ENCODE measurements at regions not wholly inside any gene's neighbourhood (a gene's known extent, or its start where the extent isn't known, plus 50 kb on each side); places are given as distances from the start of the nearest gene placed in this dataset.
A peak's percentile ranks its signal among the peaks of the same experiment; 100 is the strongest.
"Not testable (repeated sequence)": the region's sequence is repeated elsewhere in the genome, so short reads cannot be mapped to it uniquely, and the experiment has no call there.

DNA sequence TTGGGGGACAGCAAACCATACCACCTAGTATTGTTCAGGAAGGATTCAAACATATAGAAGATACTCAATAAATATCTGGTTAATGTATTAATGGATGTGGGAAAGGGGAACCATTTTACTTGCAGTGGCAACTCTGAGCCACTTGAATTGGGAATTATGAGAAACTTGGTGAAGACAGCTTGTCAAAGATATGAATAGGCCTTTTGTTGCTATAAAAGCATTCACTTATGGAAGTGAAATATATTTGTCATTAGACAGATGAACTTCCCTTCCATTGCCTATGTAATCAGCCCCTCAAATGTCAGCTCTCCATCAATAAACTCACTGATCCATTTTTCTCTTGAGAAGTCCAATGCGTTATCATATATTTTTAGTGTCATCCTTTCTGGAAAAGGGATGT lies 56.1 kb downstream of the GPR85 start:
- no peak for DNase-seq (ENCODE audit: low read depth in 2 of 2)

DNA sequence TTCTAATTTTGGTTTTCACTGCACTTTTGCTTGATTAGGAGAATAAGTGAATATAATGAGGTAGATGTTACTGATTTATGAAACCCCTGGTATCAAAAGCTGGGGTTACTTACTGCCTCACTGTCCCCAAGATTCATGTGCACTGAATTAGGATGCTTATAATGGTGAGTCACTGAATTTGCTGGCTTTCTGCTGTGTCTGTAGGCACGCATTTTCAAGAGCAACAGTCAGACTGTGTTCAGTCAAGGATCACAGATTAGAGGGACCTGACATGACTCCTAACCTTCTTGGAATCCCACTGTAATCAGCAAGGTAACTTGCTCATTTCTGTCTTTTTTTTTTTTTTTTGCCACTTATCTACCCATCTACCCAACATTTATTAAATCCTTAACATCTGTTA lies 59.7 kb downstream of the GPR85 start:
- DNase-seq (ENCODE audit: low read depth in 2 of 2): no peak

DNA sequence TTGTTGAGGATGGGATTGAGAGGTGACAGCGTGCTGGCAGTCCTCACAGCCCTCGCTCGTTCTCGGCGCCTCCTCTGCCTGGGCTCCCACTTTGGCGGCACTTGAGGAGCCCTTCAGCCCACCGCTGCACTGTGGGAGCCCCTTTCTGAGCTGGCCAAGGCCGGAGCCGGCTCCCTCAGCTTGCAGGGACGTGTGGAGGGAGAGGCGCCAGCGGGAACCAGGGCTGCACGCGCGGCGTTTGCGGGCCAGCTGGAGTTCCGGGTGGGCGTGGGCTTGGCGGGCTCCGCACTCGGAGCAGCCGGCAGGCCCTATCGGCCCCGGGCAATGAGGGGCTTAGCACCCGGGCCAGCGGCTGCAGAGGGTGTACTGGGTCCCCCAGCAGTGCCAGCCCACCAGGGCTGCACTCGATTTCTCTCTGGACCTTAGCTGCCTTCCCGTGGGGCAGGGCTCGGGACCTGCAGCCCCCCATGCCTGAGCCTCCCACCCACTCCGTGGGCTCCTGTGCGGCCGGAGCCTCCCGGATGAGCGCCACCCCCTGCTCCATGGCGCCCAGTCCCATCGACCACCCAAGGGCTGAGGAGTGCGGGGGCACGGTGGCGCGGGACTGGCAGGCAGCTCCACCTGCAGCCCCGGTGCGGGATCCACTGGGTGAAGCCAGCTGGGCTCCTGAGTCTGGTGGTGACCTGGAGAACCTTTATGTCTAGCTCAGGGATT lies 69.3 kb downstream of the GPR85 start:
- DNase-seq (ENCODE audit: low read depth in 2 of 2): not testable (repeated sequence)

DNA sequence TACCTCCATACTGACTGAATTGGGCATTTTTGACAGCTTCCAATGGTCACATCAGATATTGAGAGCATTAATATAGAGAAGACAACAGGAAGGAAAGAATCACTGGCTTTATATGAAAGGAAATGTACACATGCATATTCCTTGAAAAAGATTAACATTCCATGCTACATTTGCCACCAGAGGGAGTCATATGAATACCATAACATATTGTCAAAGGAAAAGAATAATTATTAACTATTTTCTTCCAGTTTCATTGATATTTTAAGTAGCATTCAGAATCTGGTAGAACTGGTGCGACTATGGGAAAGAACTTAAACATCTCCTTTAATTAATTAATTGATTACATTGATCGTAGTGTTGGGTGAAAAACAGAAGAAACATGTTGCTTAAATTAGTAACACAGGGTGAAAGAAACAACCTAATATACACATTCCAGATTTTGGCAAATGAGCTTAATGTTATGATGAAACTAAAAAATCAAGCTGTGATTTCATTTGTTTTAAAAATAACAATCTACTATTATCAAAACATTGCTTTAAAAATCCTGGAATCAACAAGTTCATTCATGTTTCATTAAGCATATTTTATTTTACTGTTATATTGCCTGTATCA lies 71.5 kb downstream of the GPR85 start:
- no peak for DNase-seq (ENCODE audit: low read depth in 2 of 2)

DNA sequence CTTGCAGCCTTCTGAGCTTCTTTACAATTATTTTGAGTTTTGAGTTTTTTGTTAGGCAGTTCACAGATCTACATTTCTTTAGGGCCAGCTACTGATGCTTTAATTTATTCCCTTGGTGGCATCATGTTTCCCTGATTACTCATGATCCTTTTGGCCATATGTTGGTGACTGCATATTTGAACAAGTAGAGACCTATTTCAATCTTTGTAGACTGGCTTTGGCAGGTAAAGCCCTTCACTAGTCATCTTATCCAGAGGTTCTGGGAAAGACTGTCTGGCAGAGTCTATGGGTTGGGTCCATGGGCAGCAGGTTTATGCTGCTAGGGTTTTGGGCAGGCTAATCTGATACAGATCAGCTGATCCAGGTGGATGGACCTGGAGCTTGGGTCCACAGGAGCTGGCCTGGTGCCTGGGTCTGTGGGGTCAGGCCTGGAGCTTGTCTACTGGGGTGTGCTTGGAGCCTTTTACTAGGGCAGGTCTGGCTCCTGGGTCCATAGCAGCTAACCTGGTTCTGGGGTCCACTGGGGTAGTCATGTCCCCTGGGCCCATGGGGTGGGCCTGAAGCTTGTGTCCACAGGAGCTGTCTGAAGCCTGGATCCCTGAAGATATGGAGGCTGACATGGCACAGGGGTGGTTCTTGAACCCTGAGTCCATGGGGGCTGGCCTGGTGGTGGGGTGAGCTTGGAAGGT lies 72.7 kb downstream of the GPR85 start:
- DNase-seq (ENCODE audit: low read depth in 2 of 2): no peak

DNA sequence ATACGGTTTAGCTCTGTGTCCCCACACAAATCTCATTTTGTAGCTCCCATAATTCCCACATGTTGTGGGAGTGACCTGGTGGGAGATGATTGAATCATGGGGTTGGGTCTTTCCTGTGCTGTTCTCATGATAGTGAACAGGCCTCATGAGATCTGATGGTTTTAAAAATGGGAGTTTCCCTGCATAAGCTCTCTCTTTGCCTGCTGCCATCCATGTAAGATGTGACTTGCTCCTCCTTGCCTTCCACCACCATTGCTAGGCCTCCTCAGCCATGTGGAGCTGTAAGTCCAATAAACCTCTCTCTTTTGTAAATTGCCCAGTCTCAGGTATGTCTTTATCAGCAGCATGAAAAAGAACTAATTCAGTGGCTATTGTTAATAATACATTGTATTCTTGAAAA lies 73.8 kb downstream of the GPR85 start:
- DNase-seq (ENCODE audit: low read depth in 2 of 2): not testable (repeated sequence)

DNA sequence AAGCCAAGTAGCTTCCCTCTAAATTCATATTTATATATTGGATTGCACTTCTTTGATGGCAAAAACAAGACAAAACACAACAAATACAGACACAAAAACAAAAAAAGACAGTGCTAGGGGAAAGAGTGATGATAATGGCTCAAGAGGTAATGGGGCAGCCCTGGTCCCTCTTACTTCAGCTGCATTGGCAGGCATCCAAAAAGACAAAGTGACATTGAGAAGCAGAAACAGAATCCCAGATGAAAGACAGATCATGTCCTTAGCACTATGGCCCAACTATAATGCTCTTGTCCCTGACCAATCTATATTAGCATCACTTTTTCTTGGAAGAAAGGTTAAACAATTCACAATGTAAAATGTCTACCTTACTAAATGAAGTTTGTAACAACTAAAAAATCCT lies 76.2 kb downstream of the GPR85 start:
- DNase-seq (ENCODE audit: low read depth in 2 of 2): no peak

DNA sequence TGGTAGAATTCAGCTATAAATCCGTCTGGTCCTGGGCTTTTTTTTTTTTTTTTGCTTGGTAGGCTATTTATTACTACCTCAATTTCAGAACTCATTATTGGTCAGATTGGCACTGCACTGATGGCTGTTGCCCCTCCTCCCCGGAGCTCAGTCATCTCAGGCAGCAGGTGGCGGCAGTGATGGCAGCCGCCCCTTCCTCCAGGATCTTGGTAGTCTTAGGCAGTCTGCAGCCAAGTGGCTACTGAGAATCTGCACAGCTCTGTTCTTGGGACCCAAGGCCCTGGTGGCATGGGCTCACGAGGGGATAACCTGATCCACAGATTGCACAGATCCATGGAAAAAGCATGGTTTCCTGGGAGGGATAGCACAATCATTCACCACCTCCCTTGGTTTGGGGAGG lies 77.9 kb downstream of the GPR85 start:
- no peak for DNase-seq (ENCODE audit: low read depth in 2 of 2)

DNA sequence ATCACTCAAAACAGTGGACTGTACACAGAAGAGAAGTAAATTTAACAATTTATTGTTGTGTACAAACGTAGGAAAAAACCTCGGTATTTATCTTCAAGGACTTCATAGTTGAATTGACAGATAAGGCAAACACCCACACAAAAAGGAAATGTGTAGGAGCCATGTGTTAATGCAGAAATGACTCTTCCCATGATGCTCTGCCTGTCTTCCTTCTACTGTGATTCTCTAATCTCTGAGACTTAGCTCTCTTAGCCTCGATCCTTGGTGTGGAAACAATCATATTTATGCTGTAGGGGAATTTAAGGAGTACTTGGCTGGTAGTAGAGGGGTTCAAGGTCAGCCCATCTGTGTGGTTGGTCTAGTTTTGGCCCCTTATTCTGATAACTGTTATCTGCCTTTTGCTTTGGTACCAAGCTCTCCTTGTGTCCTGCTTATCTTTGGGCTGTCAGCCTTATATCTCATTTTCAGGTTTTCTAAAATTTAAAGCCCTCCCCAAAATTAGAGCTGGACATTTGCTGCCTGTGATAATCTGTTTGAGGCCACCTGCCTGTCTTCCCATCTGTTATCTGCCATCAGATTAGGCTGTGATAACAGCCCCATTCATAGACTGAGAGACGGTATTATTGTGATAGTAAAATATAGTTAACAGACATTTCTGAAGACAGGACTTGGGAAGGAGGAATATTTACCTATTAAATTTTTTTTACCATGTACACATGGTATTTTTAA lies 81.7 kb downstream of the GPR85 start:
- no peak for DNase-seq (ENCODE audit: low read depth in 2 of 2)

DNA sequence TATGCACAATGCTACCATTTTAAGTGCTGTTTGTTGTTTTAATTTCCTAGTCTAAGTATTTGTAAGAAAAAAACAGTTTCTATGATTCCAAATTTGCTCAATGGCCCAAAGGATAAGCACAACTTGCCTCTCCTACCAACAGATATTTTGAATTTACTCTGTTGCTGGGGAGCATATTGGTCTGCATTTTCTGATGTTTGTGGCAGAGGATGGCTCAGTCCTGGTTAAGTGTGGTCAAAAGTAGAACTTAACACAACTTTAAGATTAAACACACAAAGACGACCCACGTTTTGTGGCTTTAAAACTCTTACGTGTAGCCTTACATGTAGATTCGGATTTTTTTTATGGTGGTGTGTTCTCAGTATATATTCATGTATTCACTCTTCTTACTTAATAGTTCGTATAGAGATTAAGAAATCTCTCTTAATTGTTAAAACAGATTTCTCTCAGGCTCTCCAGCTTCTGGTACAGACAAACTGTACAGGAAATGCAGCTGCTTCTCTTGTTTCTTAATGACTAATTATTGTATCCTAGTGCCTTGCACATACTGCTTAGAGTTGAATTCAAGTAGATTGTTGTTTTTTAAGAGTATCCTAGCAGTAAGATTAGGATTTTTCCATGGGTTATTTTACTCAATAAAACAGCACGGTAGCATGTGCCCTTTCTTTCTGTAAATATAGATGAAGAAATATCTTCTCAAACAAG lies 86.2 kb downstream of the GPR85 start:
- no peak for DNase-seq (ENCODE audit: low read depth in 2 of 2)

DNA sequence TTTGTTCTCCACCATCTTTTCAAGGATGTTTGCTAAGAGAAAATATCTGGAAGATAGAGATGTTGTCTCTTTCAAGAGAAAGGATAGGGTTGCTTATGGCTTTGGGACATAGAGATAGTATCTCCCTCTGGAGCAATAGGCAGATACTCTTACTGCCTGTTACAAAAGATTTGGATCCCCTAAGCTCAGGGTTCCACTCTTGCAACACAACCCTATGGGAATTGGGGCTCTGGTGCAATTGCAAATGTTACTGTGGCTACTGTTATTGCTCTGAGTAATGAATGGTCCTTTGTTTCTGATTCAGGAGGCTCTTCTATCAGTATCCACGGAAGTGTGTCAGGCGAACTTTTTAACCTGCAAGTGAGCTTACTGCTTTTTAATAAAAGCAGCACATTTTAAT lies 88.8 kb downstream of the GPR85 start:
- DNase-seq (ENCODE audit: low read depth in 2 of 2): no peak

DNA sequence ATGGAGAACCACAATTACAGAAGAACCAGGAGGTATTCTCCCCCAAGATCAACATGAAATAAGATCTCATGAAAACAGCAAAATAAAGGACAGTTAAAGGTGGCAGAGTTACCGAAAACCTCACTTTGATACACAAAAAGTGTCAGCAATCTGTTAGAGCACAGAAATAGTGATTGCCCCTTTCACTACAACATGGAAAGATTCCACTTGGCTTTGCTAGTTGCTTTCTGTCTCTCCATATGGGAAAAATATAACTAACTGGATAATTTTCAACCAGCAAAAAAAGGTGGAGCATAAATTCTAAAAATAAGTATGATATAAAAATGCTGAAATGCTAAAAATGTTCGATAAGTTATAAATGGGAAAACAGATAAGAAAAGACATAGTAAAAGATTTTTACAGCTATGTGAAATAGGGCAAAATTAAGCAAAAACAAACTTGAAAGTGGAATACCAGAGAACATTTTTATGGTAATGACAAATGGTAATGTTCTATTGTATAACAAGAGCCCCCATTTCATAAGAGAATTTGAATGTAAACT lies 90.2 kb downstream of the GPR85 start:
- no peak for DNase-seq (ENCODE audit: low read depth in 2 of 2)

DNA sequence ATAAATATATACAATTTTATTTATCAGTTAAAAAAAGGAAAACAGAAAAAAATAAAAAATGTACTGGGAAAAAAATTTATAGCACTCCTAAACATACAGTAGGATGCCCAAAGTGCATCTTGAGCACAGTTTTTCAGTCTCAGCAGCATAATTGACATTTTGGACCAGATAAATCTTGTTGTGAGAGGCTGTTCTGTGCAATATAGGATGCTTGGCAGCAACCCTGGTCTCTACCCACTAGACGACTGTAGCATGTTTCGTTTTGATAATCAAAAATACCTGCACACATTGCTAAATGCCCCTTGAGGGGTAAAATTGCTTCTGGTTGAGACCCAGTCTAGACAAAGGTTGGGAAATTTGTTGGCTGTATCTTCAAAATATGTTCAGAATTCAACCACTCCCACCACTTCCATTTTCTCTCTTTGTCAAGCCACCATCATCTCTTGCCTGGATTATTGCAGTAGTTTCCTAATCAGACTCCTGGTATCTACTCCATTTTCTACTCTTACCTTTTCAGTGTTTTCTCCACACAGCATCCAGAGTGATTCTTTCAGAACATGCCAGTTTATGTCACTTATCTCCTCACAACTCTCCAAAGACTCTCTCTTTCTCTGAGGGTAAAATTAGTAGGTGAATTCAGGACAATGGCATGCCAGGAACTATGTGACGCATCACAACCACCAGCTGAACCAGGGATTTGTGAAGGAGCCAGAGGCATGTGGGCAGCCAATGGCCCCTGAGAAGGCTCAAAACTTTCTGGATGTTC lies 91.4 kb downstream of the GPR85 start:
- DNase-seq (ENCODE audit: low read depth in 2 of 2): no peak

DNA sequence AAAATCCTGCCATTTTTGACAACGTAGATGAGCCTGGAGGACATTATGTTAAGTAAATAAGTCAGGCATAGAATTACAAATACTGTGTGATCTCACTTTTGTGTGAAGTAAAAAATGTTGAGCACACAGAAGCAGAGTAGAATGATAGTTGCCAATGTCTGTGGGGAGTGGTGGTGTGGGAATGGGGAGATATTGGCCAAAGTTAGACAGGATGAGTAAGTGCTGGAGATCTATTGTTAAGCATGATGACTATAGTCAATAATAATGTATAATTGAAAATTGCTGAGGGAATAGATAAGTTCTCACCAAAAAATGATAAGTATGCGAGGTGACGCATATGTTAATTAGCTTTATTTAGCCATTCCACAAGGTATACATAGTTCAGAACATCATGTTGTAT lies 92.0 kb downstream of the GPR85 start:
- no peak for DNase-seq (ENCODE audit: low read depth in 2 of 2)

DNA sequence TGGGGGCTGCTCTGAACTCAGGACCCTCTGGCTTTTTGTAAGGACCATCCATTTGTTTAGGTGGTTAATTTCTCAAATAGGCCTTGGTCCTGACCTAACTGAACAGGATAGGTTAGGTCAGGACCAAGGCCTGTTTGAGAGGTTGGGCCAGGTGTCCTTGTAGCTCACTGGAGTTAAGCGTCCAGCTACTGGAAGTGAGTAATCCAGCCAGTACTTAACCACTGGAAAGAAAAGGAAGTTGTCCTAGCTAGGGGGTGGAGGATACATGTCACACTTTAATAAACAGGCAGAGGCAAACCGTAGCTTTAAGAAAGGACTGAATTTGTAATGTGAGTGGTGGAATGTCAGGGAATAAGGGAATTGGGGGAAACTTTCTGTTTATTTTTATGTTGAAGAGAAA lies 96.0 kb downstream of the GPR85 start:
- DNase-seq (ENCODE audit: low read depth in 2 of 2): no peak

DNA sequence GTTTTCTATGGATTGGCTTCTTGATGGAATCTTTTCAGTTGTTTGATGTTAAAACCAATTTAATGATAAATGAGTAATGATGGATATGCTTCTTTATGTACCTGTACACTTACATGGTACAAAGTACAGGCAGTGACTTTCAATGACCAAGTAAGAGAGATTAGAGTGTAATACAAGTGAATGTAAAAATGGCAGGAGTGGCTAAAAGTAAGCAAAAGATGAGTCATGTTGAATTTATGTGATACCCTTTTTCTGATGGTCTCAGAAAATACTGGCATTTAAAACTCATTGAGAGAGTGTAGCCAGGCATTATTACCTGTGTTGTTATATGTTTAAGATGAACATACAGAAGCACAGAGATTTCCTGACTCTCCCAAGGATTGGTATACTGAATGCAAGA lies 97.1 kb downstream of the GPR85 start:
- no peak for DNase-seq (ENCODE audit: low read depth in 2 of 2)

DNA sequence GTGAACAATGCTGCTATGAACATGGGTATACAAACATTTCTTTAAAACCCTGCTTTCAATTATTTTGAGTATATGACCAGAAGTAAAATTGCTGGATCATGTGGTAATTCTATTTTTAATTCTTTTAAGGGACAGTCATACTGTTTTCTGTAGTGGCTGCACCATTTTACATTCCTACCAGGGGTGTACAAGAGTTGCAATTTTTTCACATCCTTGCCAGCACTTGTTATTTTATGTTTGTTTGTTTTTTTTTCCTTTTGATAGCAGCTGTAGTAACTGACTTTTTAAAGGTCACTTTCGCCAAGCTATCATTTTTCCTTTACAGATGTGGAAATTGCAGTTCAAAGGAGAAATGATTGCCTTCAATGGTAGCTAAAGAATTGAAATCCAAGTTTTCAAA lies 99.5 kb downstream of the GPR85 start:
- DNase-seq (ENCODE audit: low read depth in 2 of 2): no peak

DNA sequence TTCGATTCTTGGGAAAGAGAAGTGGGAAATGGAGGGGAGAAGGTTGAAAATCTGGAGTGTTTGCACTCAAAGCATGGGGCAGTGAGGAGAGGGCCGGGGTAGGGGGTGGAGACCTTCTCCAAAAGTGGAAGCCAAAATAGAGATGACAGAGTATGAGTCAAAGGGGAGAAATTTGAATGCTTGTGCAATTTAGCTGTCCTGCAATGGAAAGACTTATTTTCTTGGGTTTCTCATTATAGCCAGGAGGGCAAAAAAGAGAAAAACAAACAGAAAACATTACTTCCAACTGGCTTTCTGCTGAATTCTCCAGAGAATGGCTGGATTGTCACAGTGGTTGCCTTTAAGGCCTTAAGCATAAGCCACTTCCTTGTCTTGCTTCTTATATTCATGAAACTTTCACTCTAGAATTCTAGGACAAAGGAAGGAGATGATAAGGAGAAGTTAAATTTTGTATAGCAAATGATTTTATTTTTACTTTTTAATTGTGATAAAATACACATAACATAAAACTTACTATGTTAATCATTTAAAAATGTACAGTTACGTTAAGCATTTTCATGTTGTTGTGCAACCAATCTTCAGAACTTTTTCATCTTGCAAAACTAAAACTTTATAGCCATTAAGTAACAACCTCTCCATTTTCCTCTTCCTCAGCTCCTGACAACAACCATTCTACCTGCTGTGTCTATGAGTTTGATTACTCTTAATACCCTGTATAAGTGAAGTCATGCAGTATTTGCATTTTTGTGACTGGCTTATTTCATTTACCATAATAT lies 100.2 kb downstream of the GPR85 start:
- DNase-seq (ENCODE audit: low read depth in 2 of 2): peak in 1 of 2 experiments; percentile 21

DNA sequence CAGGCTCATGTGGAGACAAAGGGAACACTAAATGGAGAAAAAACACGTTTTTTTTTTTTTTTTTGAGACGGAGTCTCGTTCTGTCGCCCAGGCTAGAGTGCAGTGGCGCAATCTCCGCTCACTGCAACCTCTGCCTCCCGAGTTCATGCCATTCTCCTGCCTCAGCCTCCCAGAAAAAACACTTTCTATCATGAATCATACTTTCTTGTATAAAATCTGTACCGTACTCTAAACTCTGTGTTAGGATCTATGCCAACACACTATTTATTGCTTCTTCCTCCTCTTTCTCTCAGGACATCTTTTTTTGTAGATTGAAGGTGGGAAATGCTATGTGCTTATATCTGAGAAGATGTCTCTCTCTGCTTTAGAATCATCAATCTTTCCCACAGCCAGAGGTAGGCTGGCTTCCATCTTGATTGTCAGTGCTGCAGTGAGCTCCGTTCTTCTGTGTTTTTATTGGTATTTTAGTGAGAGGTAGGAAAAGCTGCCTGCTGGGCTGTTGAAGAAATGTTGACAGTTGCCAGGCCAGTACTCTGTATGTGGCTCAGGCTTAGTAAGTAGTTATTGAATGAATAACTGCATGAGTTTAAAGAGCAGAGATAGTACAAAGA lies 101.1 kb downstream of the GPR85 start:
- DNase-seq (ENCODE audit: low read depth in 2 of 2): peak in 1 of 2 experiments; percentile 14
